HG03558 (cell line): ENCODE measurements at regions not wholly inside any gene's neighbourhood (a gene's known extent, or its start where the extent isn't known, plus 50 kb on each side); places are given as distances from the start of the nearest gene placed in this dataset.

ENCODE experiments used
- ATAC-seq: cut with Tn5 transposase; IDR thresholded peaks from one replicate; pipeline ENCODE4 v1.9.1; 2021; ENCODE audit warnings: moderate number of reproducible peaks; ENCODE audit not compliant: unreplicated experiment; ENCODE audit errors: extremely low read depth

DNA sequence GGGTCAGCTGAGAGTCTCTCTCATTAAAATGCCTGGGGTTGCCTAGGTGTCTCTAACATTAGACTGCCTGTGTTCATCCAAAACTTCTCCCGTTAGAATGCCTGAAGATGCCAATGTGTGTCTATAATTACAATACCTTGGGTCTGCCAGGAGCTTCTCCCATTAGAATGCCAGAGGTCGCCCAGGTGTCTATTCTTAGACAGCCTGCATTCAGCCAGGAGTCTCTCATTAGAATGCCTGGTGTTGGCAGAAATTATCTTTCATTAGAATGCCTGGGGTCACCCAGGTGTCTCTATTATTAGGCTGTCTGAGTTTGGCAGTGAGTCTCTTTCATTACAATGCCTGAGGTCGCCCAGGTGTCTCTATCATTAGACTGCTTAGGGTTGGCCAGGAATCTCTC, 1560.2 kb downstream of the UQCRFS1 start:
- ATAC-seq = no peak

DNA sequence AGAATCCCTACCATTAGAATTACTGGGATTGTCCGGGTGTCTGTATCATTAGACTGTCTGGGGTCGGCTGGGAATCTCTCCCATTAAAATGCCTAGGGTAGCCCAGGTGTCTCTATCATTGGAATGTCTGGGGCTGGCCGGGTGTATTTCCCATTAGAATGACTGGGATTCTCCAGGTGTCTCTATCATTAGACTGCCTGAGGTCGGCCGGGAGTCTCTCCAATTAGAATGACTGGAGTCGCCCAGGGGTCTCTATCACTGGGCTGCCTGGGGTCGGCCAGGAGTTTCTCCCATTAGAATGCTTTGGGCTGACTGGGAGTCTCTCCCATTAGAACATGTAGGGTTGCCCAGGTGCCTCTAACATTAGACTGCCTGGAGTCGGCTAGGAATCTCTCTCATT, 1560.7 kb downstream of the UQCRFS1 start:
- no peak for ATAC-seq

DNA sequence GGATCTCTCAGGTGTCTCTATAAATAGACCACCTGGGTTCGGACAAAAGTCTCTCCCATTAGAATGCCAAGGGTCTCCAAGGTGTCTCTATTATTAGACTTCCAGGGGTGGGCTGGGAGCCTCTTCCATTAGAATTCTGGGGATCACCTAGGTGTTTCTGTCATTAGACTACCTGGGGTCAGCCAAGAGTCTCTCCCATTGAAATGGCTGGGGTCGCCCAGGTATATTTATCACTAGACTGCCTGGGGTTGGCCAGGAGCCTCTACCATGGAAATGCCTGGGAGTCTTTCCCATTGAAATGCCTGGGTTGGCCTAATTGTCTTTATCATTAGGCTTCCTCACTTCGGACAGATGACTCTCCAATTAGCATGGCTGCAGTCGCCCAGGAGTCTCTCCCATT, 1565.5 kb downstream of the UQCRFS1 start:
- ATAC-seq = no peak

DNA sequence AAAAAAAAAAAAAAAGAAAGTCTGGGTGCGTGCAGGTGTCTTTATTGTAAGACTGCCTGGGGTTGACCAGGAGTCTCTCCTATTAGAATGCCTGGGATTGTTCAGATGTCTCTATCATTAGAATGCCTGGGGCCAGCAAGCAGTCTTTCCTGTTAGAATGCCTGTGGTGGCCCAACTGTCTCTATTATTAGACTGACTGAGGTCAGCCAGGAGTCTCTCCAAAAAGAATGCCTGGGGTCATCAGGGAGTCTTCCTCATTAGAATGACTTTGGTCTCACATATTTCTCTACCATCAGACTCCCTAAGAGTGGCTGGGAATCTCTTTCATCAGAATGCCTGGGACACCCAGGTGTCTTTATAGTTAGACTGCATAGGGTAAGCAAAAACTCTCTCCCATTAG, 1577.5 kb downstream of the UQCRFS1 start:
- ATAC-seq = no peak

DNA sequence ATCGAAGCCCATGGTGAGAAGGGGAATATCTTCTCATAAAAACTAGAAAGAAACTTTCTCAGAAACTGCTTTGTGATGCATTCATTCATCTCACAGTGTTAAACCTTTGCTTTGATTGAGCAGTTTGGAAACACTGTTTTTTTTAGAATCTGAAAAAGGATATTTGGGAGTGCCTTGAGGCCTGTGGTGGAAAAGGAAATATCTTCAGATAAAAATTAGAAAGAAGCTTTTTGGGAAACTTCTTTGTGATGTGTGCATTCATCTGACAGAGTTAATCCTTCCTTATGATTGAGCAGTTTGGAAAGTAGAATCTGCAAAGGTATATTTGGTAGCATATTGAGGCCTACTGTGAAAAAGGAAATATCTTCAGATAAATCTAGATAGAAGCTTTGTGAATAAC, 1594.9 kb downstream of the UQCRFS1 start:
- ATAC-seq = no peak

DNA sequence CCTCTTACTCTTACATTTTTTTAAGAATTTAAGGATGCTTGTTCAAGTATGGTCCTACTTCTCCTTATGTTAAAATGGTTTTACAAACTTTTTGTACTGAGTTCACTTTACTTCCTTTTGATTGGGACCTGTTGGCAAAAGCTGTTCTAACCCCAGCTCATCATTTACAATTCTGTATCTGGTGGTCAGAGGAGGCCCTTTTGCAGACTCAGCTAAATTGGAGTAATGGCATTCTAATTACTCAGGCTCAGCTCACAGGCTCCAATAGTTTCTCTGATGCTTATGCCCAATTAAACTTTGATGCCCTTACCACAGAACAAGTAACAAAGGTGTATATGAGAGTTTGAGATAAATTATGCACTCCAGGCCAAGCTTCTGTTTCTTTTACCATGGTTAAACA, 1632.0 kb downstream of the UQCRFS1 start:
- no peak for ATAC-seq
